B cell (primary cell): ENCODE measurements at regions not wholly inside any gene's neighbourhood (a gene's known extent, or its start where the extent isn't known, plus 50 kb on each side); places are given as distances from the start of the nearest gene placed in this dataset.

Experiments
- CTCF ChIP-seq: fragments of 200-600 bp; IDR thresholded peaks from one replicate; pipeline ENCODE4 v1.8.0; 2022; ENCODE audit warnings: antibody characterized with exemption, mild to moderate bottlenecking
- EZH2 ChIP-seq: IDR thresholded peaks from 2 replicates; pipeline ENCODE4 v1.6.1; 2012; ENCODE audit warnings: borderline replicate concordance, low read depth, mild to moderate bottlenecking, moderate library complexity, low read length; ENCODE audit not compliant: insufficient read depth, poor library complexity, severe bottlenecking

- TF ChIP-seq CTCF (no peak), EZH2 (no peak)
These were observed 168.2 kb upstream of the PDGFD start for GRCh38 chr11:104332110-104332509.
